Endodermal cell (in vitro differentiated cells): ENCODE measurements at regions not wholly inside any gene's neighbourhood (a gene's known extent, or its start where the extent isn't known, plus 50 kb on each side); places are given as distances from the start of the nearest gene placed in this dataset.

Experiments
- DNase-seq: peaks from one replicate; pipeline ENCODE4 v3.0.0-alpha.2; 2017
- H3K27ac ChIP-seq: 2 replicates; pipeline ENCODE4 v1.5.1; 2013; ENCODE audit warnings: mild to moderate bottlenecking, low read depth, low read length, moderate library complexity
- H3K27me3 ChIP-seq: 2 replicates; pipeline ENCODE4 v1.6.1; 2013; ENCODE audit warnings: mild to moderate bottlenecking, low read length, moderate library complexity; ENCODE audit not compliant: insufficient read depth, control insufficient read depth, poor library complexity, severe bottlenecking
- H3K36me3 ChIP-seq: 2 replicates; pipeline ENCODE4 v1.7.0; 2013; ENCODE audit warnings: mild to moderate bottlenecking, low read length, moderate library complexity; ENCODE audit not compliant: control insufficient read depth, insufficient read depth
- H3K4me1 ChIP-seq: one replicate; pipeline ENCODE4 v1.7.0; 2013; ENCODE audit warnings: low read length; ENCODE audit not compliant: control insufficient read depth, insufficient read depth
- H3K4me3 ChIP-seq: 2 replicates; pipeline ENCODE4 v1.5.1; 2013; ENCODE audit warnings: mild to moderate bottlenecking, low read length, moderate library complexity
- H3K9ac ChIP-seq: 2 replicates; pipeline ENCODE4 v1.6.1; 2013; ENCODE audit warnings: mild to moderate bottlenecking, low read length, moderate library complexity; ENCODE audit not compliant: poor library complexity, severe bottlenecking; ENCODE audit errors: extremely low read depth
- H3K9me3 ChIP-seq: 2 replicates; pipeline ENCODE4 v1.6.1; 2013; ENCODE audit warnings: mild to moderate bottlenecking, low read length, moderate library complexity; ENCODE audit not compliant: control insufficient read depth
- H3K27ac Mint-ChIP-seq: 2 replicates; pipeline ENCODE4 v1.8.0; 2020; ENCODE audit warnings: mixed read lengths
- H3K27me3 Mint-ChIP-seq: 2 replicates; pipeline ENCODE4 v1.8.0; 2021; ENCODE audit warnings: mild to moderate bottlenecking, mixed read lengths; ENCODE audit not compliant: insufficient read depth
- H3K36me3 Mint-ChIP-seq: 2 replicates; pipeline ENCODE4 v1.8.0; 2020; ENCODE audit warnings: low read depth, mixed read lengths
- H3K4me1 Mint-ChIP-seq: 2 replicates; pipeline ENCODE4 v1.8.0; 2020; ENCODE audit warnings: mixed read lengths
- H3K4me3 Mint-ChIP-seq: 2 replicates; pipeline ENCODE4 v1.8.0; 2020; ENCODE audit warnings: mild to moderate bottlenecking, moderate library complexity, mixed read lengths
- H3K9me3 Mint-ChIP-seq: 2 replicates; pipeline ENCODE4 v1.8.0; 2020; ENCODE audit warnings: mild to moderate bottlenecking, mixed read lengths
- WGBS, 2 experiments: methylation state at CpG; one replicate each; pipeline versions ENCODE4 v1.1.5 to v1.1.7; 2013; ENCODE audit warnings: missing lambda C conversion rate in 2 of 2, mixed read lengths in 1 of 2; ENCODE audit not compliant: insufficient coverage in 1 of 2, insufficient read length in 1 of 2; 5-methylcytosine and 5-hydroxymethylcytosine counted together
- TF ChIP-seq, protein P1 (sequence below): fragments of 200-600 bp; sonication (generic); conservative IDR thresholded peaks from 2 replicates; pipeline ENCODE4 v1.5.0; 2021; ENCODE audit warnings: antibody characterized with exemption, mild to moderate bottlenecking

GRCh38 chr2:117738991-117739839, 75.3 kb upstream of the DDX18 start:
- H3K9ac ChIP-seq = no peak overlapping the region
- no peak overlapping the region for H3K27ac Mint-ChIP-seq
- no peak for DNase-seq
- 87 to 100% methylated on average over 1 to 2 of the region's 2 CpGs for WGBS, 2 experiments
- no peak overlapping the region for H3K4me3 ChIP-seq
- H3K27me3 ChIP-seq = no peaks in the 10 kb centered on the region
- H3K9me3 ChIP-seq = no peaks in the 10 kb centered on the region
- no peaks in the 10 kb centered on the region for H3K27me3 Mint-ChIP-seq
- H3K36me3 ChIP-seq = no peaks in the 10 kb centered on the region
- no peak overlapping the region for H3K4me3 Mint-ChIP-seq
- no peak overlapping the region for H3K27ac ChIP-seq
- no peaks in the 10 kb centered on the region for H3K36me3 Mint-ChIP-seq
- H3K9me3 Mint-ChIP-seq = no peaks in the 10 kb centered on the region
- TF ChIP-seq, protein P1, sequence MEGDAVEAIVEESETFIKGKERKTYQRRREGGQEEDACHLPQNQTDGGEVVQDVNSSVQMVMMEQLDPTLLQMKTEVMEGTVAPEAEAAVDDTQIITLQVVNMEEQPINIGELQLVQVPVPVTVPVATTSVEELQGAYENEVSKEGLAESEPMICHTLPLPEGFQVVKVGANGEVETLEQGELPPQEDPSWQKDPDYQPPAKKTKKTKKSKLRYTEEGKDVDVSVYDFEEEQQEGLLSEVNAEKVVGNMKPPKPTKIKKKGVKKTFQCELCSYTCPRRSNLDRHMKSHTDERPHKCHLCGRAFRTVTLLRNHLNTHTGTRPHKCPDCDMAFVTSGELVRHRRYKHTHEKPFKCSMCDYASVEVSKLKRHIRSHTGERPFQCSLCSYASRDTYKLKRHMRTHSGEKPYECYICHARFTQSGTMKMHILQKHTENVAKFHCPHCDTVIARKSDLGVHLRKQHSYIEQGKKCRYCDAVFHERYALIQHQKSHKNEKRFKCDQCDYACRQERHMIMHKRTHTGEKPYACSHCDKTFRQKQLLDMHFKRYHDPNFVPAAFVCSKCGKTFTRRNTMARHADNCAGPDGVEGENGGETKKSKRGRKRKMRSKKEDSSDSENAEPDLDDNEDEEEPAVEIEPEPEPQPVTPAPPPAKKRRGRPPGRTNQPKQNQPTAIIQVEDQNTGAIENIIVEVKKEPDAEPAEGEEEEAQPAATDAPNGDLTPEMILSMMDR = no peak
- H3K4me1 ChIP-seq = no peaks in the 10 kb centered on the region
- no peaks in the 10 kb centered on the region for H3K4me1 Mint-ChIP-seq

DNA sequence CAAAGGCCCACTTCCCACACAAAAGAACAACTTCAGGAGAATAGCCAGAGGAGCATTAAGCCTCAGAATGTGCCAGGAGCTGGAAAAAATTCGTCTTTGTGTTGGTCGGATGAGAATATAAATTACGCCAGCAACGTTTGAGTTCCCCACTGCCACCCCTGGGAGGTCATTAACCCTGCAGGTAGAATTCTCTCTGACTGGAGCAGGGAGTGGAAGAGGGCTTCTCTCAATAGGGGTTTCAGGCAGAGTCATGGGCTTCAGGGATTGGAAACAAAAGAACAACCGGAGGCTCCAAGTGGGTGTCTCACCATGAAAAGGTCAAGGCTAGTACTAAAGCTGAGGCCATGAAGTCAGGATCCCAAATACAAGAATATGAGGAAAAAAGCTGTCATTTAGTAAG, 69.0 kb upstream of the DDX18 start:
- Mint-ChIP-seq H3K36me3 (no peaks in the 10 kb centered on the region), H3K27me3 (no peaks in the 10 kb centered on the region), H3K9me3 (no peaks in the 10 kb centered on the region), H3K4me3 (no peak overlapping the region), H3K4me1 (no peaks in the 10 kb centered on the region), H3K27ac (no peak overlapping the region)
- WGBS, 2 experiments = 64% methylated on average over 4 to 5 of the region's 5 CpGs
- Histone ChIP-seq H3K9me3 (no peaks in the 10 kb centered on the region), H3K27me3 (no peaks in the 10 kb centered on the region), H3K4me1 (no peaks in the 10 kb centered on the region), H3K9ac (no peak overlapping the region), H3K4me3 (no peak overlapping the region), H3K27ac (no peak overlapping the region), H3K36me3 (no peaks in the 10 kb centered on the region)
- no peak for DNase-seq
- TF ChIP-seq, protein P1 = no peak

DNA sequence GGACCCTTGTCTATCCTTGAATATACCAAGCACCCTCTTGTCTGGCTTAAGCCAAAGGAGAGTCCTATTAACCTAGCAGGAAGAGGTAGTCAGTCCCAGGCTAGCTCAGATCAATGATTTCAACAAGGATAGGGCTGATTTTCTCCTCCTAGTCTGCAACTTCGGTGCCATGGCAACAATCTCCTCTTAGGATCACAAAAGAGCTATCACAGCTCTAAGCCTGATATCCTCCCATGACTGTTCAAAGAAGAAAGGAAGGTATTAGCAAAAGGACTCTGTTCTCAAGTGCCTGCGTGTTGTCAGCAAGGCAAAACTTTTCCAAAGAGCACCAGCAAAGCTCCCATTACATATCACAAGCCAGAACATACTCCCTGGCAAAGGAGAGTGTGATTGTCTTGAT, 58.7 kb upstream of the DDX18 start:
- H3K27ac ChIP-seq = no peak overlapping the region
- H3K9me3 ChIP-seq = peaks cover 6% of the 10 kb centered on the region
- no peak overlapping the region for H3K27ac Mint-ChIP-seq
- no peaks in the 10 kb centered on the region for H3K27me3 ChIP-seq
- no peak overlapping the region for H3K9ac ChIP-seq
- TF ChIP-seq, protein P1 = no peak
- no peak overlapping the region for H3K4me3 Mint-ChIP-seq
- H3K36me3 Mint-ChIP-seq = no peaks in the 10 kb centered on the region
- no peak overlapping the region for H3K4me3 ChIP-seq
- peaks cover 5% of the 10 kb centered on the region for H3K4me1 ChIP-seq
- H3K27me3 Mint-ChIP-seq = no peaks in the 10 kb centered on the region
- peak; percentile 50 for DNase-seq
- no peaks in the 10 kb centered on the region for H3K36me3 ChIP-seq
- H3K4me1 Mint-ChIP-seq = peaks cover 10% of the 10 kb centered on the region
- WGBS, 2 experiments = 96% methylated on average over 2 of the region's 2 CpGs; no CpG with 5 or more reads in 1 of the 2 experiments
- H3K9me3 Mint-ChIP-seq = peaks cover 8% of the 10 kb centered on the region
